D721Med (cell line): ENCODE measurements at regions not wholly inside any gene's neighbourhood (a gene's known extent, or its start where the extent isn't known, plus 50 kb on each side); places are given as distances from the start of the nearest gene placed in this dataset.
A peak's percentile ranks its signal among the peaks of the same experiment; 100 is the strongest.

Source experiments
- DNase-seq: peaks from one replicate; pipeline ENCODE4 v3.0.0; 2011; ENCODE audit warnings: low spot score; ENCODE audit not compliant: insufficient read length
- FAIRE-seq: peaks from 2 replicates; lab custom pipeline; 2011; peaks lifted over from hg19 to GRCh38; lab: Jason Lieb, UNC
- CTCF ChIP-seq: IDR thresholded peaks from 2 replicates; pipeline ENCODE4 v1.5.1; 2012; ENCODE audit warnings: mild to moderate bottlenecking, control low read depth; ENCODE audit not compliant: insufficient read depth; ENCODE audit errors: missing control alignments

- no peak for TF ChIP-seq CTCF
- no peak for FAIRE-seq
- no peak for DNase-seq
These were observed 88.2 kb upstream of the SEPTIN5 start for GRCh38 chr22:19626042-19626587.

GRCh38 chr22:19626666-19627065, 87.6 kb upstream of the SEPTIN5 start:
- FAIRE-seq (no peak), DNase-seq (no peak)
- TF ChIP-seq CTCF: no peak

- no peak for FAIRE-seq
- no peak for DNase-seq
- TF ChIP-seq CTCF: no peak
These were observed 86.1 kb upstream of the SEPTIN5 start for GRCh38 chr22:19628038-19628776.

- no peak for FAIRE-seq
- no peak for TF ChIP-seq CTCF
- no peak for DNase-seq
These were observed 85.0 kb upstream of the SEPTIN5 start for GRCh38 chr22:19629331-19629719.

- peak; percentile 89 for DNase-seq
- TF ChIP-seq CTCF: peak; percentile 92
- no peak for FAIRE-seq
These were observed 84.4 kb upstream of the SEPTIN5 start for GRCh38 chr22:19629720-19630419.

GRCh38 chr22:19630614-19631013, 83.7 kb upstream of the SEPTIN5 start:
- FAIRE-seq: no peak
- TF ChIP-seq CTCF: no peak

More at GRCh38 chr22:19630614-19631013, 83.7 kb upstream of the SEPTIN5 start:
- DNase-seq: no peak
